Hepatocyte (in vitro differentiated cells): ENCODE measurements at regions not wholly inside any gene's neighbourhood (a gene's known extent, or its start where the extent isn't known, plus 50 kb on each side); places are given as distances from the start of the nearest gene placed in this dataset.

Experiments
- CTCF ChIP-seq: fragments of 200-600 bp; sonication (generic); IDR thresholded peaks from 2 replicates; pipeline ENCODE4 v1.5.1; 2016; ENCODE audit warnings: antibody characterized with exemption, mild to moderate bottlenecking; ENCODE audit not compliant: poor library complexity
- EZH2phosphoT487 ChIP-seq: fragments of 200-600 bp; sonication (generic); IDR thresholded peaks from one replicate; pipeline ENCODE4 v1.6.1; 2018; ENCODE audit warnings: antibody characterized with exemption, mild to moderate bottlenecking, low read depth, moderate library complexity; ENCODE audit not compliant: unreplicated experiment, severe bottlenecking

DNA sequence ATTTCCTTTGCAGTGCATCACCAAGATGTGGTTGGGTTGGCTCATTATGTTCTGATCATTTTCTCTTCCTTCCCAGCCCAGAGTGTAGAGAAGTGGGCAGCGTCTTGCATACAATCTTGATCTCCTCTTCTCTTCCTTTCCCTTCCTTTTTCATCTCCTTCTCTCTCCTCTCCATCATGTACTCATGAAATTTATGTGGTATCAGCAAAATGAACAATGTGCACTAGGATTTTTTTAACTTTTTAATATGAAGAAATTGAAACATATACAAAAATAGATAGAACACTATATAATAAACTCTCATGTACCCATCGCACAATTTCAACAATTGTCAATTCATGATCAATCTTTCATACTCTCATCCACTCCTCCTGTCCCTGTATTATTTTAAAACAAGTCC is 593.5 kb downstream of the BCOR start:
- TF ChIP-seq CTCF (no peak), EZH2phosphoT487 (no peak)
